HG03439 (cell line): ENCODE measurements at regions not wholly inside any gene's neighbourhood (a gene's known extent, or its start where the extent isn't known, plus 50 kb on each side); places are given as distances from the start of the nearest gene placed in this dataset.

Source experiments
- ATAC-seq: cut with Tn5 transposase; IDR thresholded peaks from one replicate; pipeline ENCODE4 v1.9.1; 2021; ENCODE audit warnings: mild to moderate bottlenecking, moderate library complexity; ENCODE audit not compliant: unreplicated experiment

- ATAC-seq, result no peak
Measured at GRCh38 chr6:1545654-1546053, 64.1 kb upstream of the FOXC1 start.

- ATAC-seq, result no peak
Measured at GRCh38 chr6:1547785-1548184, 61.9 kb upstream of the FOXC1 start.

GRCh38 chr6:1551249-1551648, 58.5 kb upstream of the FOXC1 start:
- ATAC-seq, result no peak

- no peak for ATAC-seq
Measured at GRCh38 chr6:1552296-1552761, 57.4 kb upstream of the FOXC1 start.

- no peak for ATAC-seq
Measured at GRCh38 chr6:1553562-1554083, 56.1 kb upstream of the FOXC1 start.

GRCh38 chr6:1554141-1554475, 55.6 kb upstream of the FOXC1 start:
- no peak for ATAC-seq

- no peak for ATAC-seq
Measured at GRCh38 chr6:1554476-1555310, 55.0 kb upstream of the FOXC1 start.

- no peak for ATAC-seq
Measured at GRCh38 chr6:1558388-1558787, 51.3 kb upstream of the FOXC1 start.
